ENCODE measurements at regions not wholly inside any gene's neighbourhood (a gene's known extent, or its start where the extent isn't known, plus 50 kb on each side); places are given as distances from the start of the nearest gene placed in this dataset.
"Not testable (repeated sequence)": the region's sequence is repeated elsewhere in the genome, so short reads cannot be mapped to it uniquely, and the experiment has no call there.

DNA sequence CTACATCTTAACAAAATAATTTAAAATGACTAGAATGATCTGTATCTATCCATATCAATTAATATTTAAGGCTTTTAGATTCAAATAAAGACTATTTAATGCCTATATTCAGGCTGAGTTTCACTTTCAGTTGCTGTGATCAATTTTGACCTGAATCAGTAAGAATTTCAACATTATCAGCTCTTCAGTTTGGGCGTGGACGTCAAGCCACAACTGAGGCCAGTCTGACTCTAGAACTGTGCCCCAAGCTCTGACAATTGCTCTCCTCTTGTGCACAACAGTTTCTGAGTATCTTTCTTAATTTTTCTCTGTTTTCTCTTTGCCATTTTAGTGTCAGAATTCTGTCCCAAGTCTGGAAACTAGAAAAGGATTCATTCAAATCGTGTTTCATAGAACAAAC lies 1095.5 kb downstream of the PLA2G4A start:
- no peak for DNase-seq

DNA sequence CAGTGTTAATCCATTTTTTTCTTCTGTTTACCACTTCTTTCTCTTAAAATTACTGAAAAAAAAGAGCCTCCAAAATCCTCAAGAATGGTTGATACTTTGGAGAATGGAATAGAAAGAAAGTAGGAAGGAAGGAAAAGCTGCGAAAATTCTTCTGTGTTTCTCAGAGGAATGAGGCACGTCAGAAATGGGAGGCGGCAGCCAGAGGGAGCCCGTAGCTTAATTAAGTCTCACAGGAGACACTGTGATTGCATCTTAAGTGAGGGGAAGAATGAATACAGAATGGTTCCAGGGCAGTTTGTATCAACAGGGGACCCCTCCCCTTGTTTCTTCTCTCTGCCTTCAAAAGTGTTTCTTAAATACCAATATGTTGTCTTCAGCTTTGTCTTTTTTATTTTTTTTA lies 1099.5 kb downstream of the PLA2G4A start:
- no peak for DNase-seq

DNA sequence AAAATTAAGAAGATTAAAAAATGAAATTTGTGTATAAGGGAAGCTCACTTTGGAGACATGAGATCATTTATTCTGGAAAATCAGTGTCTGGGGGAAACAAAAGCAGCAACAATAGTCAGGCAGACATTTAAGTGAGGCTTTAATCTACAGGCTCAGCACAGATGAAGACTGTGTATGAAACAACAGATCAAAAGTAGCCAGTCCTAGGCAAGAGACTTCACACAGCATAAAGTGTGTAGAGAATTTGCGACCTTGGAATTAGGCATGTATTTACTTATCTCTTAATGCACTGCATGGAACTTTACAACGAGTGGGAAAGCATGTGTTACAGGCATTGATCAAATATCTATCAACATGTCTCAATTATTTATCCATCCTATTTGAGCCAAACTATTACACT lies 1099.9 kb downstream of the PLA2G4A start:
- no peak for DNase-seq

DNA sequence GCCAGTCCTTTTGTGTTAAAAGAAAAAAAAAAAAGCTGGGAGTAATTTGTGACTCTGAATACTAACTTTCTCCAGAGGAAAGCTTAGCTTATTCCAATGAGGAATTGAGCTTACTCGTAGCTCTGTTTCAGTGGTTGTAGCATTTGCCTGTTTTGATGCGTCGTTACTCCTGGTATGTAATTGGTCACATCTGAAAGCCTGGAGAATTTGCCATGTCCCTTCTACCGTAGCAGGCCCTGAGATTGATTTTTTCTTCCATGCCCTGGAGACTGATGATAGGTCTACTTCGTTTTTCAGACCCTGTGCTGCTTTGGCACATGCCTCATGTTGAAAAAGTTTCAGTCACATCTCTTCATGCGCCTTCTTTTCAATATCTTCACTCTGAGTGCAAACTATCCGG lies 1103.0 kb downstream of the PLA2G4A start:
- DNase-seq = no peak

DNA sequence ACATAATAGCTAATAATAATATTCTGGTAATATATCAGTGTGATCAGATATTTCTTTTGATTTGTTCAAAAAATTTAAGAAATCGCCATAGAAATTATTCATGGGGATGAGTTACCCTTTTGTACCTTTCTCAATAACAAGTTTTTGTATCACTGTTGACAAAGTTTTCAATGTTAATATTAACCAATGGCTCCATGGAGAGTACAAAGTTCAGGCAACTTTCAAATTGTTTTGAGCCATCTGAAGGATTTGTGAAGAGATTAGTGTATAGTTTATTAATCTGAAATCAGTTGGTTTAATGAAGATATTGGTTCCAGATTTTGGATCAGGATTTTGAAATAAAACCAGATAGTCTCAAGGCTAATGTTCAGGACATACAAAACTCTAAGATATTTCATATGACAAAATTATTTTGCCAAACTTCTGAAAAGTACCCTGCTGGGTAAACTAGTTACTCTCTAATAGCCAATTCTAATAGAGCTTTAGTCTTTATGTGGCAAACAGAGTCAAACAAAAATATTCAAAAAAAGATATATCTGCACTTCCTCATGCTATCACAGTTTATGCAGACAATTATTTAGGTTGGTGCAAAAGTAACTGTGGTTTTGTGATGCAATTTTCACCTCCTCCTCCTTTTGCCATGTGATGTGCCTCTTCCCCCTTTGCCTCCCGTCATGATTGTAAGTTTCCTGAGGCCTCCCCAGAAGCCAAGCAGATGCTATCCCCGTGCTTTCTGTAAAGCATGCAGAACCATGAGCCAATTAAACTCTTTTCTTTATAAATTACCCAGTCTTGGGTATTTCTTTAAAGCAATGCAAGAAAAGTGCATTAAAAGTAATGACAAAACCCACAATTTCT lies 1105.0 kb downstream of the PLA2G4A start:
- no peak for DNase-seq

DNA sequence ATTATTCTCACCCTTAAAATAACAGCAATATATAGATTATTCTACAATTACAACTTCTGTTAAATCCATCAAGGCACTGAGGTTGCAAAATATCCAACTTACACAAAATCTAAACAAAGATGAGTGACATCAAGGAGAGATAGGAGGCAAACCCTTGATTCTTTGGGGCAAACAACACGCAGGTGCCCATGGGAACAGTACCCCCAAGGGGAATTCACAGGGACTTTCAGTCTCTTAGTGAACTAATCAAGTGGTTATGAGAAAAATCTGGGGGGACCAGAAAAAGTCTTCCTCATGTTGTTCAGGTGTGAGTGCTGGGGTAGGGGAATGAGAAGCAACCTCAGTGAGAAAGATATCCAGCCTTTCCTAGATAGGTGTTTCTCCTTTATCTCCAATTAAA lies 1107.9 kb downstream of the PLA2G4A start:
- no peak for DNase-seq

DNA sequence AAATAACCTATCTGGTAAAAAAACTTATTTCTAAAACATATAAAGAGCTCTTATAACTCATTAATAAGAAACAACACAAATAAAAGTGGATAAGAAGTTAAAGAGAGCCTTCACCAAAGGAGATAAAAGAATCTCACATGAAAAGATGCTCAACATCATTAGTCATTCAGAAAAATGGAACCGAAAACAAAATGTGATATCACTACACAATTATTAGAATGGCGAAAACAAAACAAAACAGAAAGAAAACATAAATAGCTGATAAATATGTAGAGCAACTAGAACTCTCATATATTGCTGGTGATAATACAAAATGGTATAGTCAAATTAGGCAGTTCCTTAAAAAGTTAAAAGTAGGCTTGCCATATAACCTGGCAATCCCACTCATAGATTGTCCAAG lies 1109.3 kb downstream of the PLA2G4A start:
- DNase-seq = no peak

DNA sequence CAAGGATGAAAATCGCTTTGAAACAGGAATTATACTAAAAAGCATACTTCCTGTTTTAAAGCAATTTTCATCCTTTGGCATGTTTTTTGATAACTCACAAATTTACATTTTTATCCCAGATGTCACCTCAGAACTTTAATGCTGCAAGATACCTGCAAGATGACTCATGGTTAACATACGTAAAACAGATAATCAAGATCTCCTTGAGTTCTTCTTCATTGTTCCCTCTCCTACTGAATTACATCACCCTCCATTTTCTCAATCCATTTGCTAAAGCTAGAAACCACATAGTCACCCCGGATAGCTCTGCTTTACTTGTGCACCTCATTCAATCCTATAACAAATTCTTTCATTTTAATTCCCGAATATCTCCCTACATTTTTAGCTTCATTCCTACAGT lies 1114.2 kb downstream of the PLA2G4A start:
- no peak for DNase-seq

DNA sequence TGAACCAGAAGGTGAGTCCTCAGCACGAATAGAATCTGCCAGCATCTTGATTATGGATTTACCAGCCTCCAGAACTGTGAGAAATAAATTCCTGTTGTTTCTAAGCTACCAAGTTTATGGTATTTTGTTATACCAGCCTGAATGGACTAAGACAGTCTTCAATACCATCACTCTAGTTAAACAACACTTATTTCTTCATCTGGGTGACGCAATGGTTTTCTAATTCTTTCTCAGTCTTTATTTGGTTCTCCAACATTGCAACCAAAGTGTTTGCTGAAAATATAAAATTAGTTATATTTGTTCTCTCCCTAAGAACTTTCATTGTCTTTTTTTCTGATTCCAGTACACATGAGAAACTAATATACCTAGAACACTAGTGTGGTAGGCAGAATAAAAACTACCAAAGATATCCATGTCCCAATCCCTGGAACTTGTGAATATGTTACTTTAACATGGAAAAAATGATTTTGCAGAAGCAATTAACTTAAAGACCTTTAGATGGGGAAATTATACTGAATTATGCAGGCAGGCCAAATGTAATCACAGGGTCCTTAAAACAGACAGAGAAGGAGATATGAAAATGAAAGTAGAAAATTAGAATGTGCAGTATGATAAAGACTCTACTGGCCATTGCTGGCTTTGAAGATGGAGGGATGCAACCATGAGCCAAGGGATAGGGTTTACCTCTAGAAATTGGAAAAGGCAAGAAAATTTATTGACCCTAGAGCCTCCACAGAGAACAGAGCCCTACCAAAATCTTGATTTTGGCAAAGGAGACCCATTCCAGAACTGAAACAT lies 1115.1 kb downstream of the PLA2G4A start:
- DNase-seq = no peak

DNA sequence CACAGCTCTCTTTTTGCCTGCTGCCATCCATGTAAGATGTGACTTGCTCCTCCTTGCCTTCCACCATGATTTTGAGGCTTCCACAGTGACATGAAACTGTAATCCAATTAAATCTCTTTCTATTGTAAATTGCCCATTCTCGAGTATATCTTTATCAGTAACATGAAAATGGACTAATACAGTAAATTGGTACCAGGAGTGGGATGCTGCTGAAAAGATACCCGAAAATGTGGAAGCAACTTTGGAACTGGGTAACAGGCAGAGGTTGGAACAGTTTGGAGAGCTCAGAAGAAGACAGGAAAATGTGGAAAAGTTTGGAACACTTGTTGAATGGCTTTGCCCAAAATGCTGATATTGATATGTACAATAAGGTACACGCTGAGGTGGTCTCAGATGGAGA lies 1117.9 kb downstream of the PLA2G4A start:
- not testable (repeated sequence) for DNase-seq

DNA sequence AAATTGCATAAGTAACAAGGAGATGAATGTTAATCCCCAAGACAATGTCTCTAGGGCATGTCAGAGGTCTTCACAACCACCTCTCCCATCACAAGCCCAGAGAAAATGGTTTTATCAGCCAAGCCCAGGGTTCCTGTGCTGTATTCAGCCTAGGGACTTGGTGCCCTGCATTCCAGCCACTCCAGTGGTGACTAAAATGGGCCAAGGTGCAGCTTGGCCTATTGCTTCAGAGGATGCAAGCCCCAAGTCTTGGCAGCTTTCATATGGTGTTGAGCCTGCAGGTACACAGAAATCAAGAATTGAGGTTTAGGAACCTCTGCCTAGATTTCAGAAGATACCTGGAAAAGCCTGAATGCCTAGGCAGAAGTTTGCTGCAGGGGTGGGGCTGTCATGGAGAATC lies 1118.6 kb downstream of the PLA2G4A start:
- DNase-seq = no peak

DNA sequence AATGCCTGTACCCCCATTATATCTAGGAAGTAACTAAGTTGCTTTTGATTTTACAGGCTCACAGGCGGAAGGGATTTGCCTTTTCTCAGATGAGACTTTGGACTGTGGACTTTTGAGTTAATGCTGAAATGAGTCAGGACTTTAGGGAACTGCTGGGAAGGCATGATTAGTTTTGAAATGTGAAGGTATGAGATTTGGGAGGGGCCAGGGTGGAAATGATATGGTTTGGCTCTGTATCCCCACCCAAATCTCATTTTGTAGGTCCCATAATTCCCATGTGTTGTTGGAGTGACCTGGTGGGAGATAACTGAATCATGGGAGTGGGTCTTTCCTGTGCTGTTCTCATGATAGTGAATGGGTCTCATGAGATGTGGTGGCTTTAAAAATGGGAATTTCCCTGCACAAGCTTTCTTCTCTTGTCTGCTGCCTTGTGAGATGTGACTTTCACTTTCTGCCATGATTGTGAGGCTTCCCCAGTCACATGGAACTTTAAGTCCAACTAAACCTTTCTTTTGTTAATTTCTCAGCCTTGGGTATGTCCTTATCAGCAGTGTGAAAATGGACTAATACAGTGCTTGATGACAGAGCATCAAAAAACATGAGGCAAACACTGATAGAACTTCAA lies 1119.5 kb downstream of the PLA2G4A start:
- no peak for DNase-seq

DNA sequence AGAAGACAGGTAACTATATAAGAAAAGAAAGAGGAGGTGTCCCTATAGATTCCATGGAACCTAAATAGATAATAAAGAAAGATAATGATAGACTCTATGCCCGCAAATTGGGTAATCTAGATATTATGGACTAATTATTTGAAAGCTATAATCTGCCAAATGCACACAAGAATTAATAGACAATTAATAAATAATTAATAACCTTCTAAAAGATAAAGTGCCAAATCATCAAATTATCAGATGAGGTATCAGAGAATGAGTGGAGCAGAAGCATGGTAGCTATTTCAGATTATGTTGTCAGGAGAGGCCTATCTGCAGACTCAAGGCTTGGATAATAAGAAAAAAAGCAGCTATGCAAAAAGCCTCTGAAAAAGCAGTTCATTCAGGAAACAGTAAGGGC lies 1120.8 kb downstream of the PLA2G4A start:
- DNase-seq = no peak

DNA sequence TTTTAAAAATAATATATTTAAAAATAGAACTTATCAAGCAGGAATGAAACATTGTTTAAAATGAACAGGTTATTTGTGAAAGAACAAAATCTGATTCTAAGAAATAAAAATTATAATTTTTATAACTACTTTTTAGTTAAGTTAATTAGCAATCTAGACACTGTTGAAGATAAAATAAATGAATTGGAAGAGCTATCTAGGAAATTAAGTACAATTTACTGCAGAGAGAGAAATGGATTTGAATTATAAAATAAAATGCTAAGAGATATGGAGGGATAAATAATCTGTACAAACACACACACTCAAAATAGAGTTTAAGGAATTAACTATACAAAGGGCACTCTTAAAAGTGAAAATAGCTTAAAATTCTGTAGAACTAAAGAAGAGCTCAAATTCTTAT lies 1123.1 kb downstream of the PLA2G4A start:
- no peak for DNase-seq

DNA sequence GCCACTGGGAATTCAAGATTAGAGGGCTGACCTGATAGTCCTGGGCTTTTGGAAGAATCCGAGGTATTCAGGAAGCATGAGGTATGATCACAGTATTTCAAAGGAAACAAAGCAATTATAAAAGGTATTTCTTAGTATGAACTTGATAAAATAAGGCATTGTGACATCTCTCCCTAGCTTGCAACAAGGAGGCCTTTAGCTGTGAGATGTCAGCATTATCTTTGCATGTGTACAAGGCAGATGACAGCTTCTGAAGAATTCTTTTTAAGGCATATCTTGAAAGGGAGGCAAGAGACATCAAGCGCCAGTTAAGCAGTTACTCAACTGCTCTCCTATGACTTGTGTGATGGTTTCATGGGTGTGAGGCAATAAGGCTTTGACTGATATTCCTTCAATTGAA lies 1123.7 kb downstream of the PLA2G4A start:
- no peak for DNase-seq

DNA sequence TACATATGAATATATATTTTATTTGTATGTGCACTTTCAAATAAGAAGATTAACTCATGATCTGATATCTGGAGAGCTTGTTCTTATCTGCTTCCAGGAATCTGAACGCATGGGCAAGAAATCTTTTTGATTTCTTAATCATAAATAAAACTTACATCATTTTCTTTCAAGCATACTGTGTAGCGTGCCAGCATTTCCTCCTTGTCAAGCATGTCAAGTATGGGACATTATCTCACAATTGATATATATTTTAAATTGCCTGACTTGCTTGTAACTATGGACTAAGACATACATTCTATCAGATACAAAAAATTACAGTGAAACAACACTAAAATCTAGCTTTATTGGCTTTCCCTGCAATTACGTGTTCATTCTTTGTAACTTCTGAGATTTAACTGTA lies 1128.2 kb downstream of the PLA2G4A start:
- DNase-seq = no peak

DNA sequence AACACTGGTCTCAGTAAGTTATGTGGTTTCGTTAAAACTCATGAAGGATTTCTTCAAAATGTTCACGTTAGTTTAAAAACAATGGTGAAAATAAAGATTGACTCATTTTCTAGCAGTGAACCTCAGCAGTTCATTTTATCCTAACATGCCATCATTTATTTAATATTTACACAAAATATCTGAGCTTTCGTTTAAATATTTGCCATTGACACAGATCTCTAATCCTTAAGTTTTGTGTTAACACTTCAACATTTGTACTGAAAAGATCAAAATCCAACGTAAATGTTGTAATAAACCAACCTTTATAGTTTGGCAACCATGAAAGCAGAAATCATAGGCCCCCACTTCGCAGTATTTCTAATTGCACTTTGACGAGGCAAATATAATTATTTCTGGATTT lies 1129.5 kb downstream of the PLA2G4A start:
- DNase-seq = no peak

DNA sequence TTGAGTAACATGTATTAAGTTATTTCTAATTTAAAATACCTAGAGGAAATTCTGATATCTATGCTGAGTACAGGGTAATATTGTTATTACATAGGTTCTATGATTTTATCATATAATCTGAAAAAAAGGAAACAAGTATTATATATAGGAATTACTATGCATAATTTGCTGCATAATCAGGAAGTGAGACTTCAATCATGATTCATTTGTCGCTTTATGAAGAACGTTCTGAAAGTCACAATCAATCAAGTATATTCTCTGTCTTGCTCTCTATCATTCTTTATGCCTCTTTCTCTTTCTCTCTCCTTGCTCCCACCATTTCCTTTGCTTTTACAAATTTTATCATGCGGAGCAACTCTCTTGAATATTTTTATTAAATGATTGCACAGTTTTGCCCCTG lies 1130.3 kb downstream of the PLA2G4A start:
- no peak for DNase-seq

DNA sequence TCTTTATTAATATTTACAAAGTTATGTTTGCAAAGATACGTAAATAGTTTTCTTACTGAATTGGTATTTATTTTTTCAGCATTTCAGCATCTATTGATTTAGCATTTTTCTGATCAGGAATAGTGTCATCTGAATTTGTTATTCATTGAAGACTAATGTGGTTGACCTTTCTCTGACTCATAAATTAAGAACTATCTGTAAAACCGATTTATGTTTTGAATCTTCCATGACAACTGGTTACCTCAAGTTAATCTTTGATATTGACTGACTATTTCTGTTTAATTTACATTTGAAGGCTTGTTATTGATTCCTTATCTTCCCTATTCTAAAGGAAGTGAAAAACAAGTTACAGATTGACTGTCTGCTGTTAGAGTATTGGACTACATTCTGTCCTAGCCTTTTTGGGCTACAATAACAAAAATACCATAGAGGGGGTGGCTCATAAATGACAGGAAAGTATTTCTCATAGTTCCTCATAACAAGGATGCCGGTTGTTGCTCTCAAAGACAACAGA lies 1131.4 kb downstream of the PLA2G4A start:
- no peak for DNase-seq

DNA sequence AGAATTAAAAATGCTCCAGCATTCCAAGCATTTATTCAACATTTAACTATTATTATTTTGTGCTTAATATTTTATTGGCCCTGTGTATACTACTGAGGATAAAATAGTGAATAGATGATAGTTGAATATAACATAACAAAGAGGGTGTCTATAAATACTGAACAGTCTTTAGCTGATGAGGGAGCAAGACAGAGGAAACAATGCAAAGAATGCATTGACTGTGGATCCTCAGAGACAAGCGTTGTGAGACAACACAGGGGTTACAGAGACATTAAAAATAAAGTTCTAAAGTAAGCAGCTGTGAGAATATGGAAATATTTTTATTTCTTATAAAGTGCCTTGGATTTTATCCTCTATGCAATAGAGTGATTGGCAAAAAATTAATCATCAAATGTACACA lies 1133.1 kb downstream of the PLA2G4A start:
- no peak for DNase-seq

DNA sequence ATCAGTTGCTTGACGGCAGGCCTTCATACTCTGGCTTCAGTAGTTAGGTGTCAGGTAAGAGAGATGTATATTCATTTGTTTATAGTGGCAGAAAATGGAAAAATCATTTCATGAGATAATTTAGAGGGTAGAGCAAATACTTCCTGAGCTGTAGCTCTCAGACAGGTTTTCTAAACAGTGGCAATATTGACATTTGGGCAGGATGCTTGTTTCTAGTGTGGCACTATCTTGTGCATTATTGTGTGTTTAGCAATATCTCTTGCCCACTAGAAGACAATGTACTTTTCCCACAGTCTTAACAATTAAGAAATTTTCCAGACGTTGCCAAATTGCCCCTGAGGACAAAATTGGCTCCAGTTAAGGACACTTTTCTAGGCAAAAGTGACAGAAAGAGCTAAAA lies 1143.1 kb downstream of the PLA2G4A start:
- DNase-seq = no peak

DNA sequence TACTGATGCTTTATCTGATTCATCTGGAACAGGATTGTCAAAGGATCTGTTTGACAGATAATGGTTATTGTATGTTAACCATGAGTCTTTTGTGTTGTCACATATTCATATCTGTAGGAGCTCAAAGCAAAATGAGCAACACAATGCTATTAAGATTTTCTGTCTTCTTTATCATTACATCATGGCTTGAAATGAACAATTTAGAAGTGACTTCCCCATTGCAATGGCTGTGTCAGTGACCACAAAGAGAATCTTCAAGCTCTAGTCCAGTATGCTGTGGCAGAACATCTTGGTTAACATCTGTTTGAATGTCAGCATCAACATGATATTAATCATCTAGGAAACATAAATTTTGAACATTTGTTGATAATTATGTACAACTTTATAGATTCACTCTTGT lies 1148.5 kb downstream of the PLA2G4A start:
- no peak for DNase-seq

DNA sequence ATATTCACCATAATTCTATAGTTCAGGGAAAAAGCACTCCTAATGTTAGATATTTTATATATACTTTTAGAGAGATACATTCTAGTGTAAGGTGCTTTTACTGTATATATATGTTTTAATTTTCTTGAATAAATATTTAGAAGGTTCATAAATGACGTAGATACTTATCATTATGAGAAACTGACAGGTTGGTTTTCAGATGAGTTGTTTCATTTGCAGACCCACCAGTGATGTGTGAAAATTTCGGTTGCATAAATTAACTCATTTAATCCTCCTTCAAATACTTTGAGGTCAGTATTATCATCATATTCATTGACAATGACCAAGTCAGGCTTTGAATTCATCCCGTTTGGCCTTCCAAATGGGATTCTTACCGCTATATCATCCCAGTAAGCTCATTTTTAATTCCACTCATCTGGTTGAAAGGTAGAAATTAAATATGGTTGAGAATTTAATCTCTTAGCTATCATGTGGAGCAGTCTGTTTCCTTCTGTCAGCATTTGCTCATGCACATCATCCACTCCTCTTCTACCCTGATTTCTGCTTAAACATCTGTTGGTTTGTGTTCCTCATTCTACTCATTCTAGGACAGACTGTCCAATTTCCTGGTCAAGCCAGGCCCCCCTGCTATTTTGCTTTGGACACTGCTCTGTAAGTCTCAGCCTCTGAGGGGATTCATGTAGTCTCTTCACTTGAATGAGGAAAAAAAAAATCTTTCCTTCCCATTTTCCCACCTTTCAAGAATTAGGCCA lies 1156.6 kb downstream of the PLA2G4A start:
- DNase-seq = no peak

Measured in inflammatory macrophage (primary cell).